ENCODE measurements at regions not wholly inside any gene's neighbourhood (a gene's known extent, or its start where the extent isn't known, plus 50 kb on each side); places are given as distances from the start of the nearest gene placed in this dataset.

DNA sequence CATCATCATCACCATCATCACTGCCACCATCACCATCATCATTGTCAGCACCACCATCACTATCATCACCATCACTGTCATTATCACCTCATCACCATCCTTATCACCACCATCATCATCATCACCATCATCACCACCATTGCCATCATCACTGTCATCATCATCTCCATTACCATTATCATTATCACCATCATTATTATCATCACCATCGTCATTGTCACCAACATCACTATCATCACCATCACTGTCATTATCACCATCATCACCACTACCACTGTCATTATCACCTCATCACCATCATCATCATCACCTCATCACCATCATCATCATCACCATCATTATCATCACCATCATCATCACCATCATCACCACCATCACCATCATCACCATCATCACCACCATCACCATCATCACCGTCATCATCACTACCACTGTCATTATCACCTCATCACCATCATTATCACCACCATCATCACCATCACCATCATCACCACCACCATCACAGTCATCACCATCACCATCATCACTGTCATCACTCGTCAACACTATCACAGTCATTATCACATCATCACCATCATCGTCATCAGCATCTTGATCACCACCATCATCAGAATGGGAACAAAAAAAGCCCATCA is 191.1 kb downstream of the TTLL2 start:
- Histone ChIP-seq H3K36me3 (ENCODE audit: control insufficient read depth, insufficient read depth, low read length) (no peaks in the 10 kb centered on the region), H3K9me3 (ENCODE audit: control insufficient read depth, insufficient read depth, low read length) (no peaks in the 10 kb centered on the region), H3K27me3 (ENCODE audit: control insufficient read depth, insufficient read depth, low read length) (no peaks in the 10 kb centered on the region), H3K4me1 (ENCODE audit: control insufficient read depth, insufficient read depth, low read length) (no peaks in the 10 kb centered on the region), H3K27ac (ENCODE audit: low read depth, low read length) (no peak overlapping the region), H3K4me3 (ENCODE audit: low read depth, low read length) (no peak overlapping the region)
- DNase-seq (ENCODE audit: low read depth in 4 of 6, low spot score in 6 of 6) = no peak
- 57% methylated on average over 3 of the region's 4 CpGs for WGBS (ENCODE audit: insufficient coverage)

DNA sequence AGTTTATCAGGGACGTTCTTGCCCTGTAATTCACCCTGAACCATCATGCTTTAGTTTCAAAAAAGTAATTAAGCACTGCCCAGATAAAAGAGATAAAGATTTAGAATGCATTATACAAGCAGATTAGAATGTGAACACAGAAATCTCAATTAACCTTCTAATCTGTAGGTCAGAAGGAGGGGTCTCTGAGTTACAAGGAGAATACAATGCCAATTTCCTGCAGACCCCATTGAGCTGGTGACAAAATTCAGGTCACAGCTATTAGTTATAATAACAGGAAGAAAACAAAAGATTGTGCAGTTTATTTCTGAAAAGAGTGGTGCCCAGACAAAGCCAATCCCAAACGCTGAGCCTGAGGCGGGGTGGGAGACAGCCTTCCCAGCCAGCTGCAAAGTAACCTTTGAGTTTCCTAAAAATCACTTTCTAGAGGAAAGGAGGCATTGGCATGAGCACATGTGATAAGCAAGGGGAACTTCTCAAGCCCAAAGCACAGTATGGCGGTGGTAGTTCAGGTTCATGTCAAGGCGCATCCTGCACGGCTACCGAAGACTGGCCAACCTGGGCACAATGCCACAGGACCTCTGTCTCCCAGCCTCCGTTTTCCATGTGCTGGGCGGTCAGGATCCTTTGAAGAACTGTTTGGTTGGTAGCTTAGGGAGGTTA is 192.5 kb downstream of the TTLL2 start:
- no peak overlapping the region for H3K27ac ChIP-seq (ENCODE audit: low read depth, low read length)
- no peaks in the 10 kb centered on the region for H3K9me3 ChIP-seq (ENCODE audit: control insufficient read depth, insufficient read depth, low read length)
- WGBS (ENCODE audit: insufficient coverage) = 84% methylated on average over 5 of the region's 9 CpGs
- H3K4me1 ChIP-seq (ENCODE audit: control insufficient read depth, insufficient read depth, low read length) = no peaks in the 10 kb centered on the region
- no peak overlapping the region for H3K4me3 ChIP-seq (ENCODE audit: low read depth, low read length)
- H3K27me3 ChIP-seq (ENCODE audit: control insufficient read depth, insufficient read depth, low read length) = no peaks in the 10 kb centered on the region
- no peaks in the 10 kb centered on the region for H3K36me3 ChIP-seq (ENCODE audit: control insufficient read depth, insufficient read depth, low read length)
- no peak for DNase-seq (ENCODE audit: low read depth in 4 of 6, low spot score in 6 of 6)

DNA sequence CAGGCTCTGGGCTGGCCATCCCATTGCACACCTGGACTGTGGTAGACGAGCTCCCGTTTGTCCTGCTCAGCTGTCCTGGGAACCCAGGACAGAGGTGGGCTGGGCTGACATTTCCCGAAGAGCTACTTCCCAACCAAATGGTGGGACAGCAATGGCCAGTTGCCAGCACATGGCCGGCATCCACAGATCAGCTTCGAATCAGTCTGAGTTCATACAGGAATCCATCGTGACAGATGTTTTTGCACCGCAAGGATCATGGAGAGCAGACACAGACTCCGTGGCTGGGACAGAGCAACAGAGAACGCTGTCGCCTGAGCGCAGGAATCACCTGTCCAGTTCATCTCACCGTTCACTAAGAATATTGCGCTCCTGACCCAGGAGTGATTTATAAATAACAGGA is 198.5 kb downstream of the TTLL2 start:
- Histone ChIP-seq H3K9me3 (ENCODE audit: control insufficient read depth, insufficient read depth, low read length) (peaks cover 1% of the 10 kb centered on the region), H3K27ac (ENCODE audit: low read depth, low read length) (no peak overlapping the region), H3K27me3 (ENCODE audit: control insufficient read depth, insufficient read depth, low read length) (no peaks in the 10 kb centered on the region), H3K4me1 (ENCODE audit: control insufficient read depth, insufficient read depth, low read length) (no peaks in the 10 kb centered on the region), H3K36me3 (ENCODE audit: control insufficient read depth, insufficient read depth, low read length) (no peaks in the 10 kb centered on the region), H3K4me3 (ENCODE audit: low read depth, low read length) (no peak overlapping the region)
- WGBS (ENCODE audit: insufficient coverage) = 93% methylated on average over 13 of the region's 13 CpGs
- DNase-seq (ENCODE audit: low read depth in 4 of 6, low spot score in 6 of 6) = no peak

DNA sequence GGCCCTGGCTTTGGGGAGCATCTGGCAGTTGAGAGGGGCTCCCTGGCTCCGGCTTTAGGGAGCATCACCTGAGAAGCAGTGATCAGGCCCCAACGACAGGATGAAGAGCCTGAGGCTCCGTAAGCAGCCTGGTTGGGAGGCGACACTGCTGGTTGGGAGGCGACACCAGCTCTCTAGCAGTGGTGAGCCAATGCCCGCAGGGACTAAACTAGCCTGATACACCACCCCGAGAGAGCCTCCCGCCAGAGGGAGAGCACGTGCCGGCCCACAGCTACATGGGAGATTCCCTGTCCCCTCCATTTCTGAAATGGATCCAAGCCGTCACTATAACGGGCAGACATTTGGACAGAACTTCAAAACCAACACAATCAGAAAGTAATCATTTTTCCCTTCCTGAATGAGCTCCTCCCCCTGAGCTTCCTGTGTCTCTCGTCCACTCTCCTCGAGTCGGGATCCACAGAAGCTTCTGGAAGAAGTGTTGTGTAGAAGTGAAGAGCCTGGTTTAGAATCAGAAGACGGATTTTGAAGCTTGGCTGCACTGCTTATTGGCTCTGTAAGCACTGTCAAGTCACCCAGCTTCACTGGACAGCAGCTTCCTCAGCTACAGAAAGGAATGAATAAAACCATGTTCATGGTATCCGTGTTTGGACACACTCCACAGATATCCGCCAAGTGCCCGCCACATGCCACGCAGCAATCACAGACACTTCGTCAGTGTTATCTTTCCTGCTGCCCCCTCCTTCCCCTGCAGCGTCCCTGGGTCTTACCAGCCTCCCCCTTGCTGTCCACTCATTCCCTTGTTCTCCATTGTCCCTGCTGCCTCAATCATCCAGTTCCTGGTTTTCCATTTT is 199.6 kb downstream of the TTLL2 start:
- Histone ChIP-seq H3K9me3 (ENCODE audit: control insufficient read depth, insufficient read depth, low read length) (peaks cover 1% of the 10 kb centered on the region), H3K4me3 (ENCODE audit: low read depth, low read length) (no peak overlapping the region), H3K27ac (ENCODE audit: low read depth, low read length) (no peak overlapping the region), H3K36me3 (ENCODE audit: control insufficient read depth, insufficient read depth, low read length) (no peaks in the 10 kb centered on the region), H3K4me1 (ENCODE audit: control insufficient read depth, insufficient read depth, low read length) (no peaks in the 10 kb centered on the region), H3K27me3 (ENCODE audit: control insufficient read depth, insufficient read depth, low read length) (no peaks in the 10 kb centered on the region)
- no peak for DNase-seq (ENCODE audit: low read depth in 4 of 6, low spot score in 6 of 6)
- WGBS (ENCODE audit: insufficient coverage) = 84% methylated on average over 19 of the region's 22 CpGs

DNA sequence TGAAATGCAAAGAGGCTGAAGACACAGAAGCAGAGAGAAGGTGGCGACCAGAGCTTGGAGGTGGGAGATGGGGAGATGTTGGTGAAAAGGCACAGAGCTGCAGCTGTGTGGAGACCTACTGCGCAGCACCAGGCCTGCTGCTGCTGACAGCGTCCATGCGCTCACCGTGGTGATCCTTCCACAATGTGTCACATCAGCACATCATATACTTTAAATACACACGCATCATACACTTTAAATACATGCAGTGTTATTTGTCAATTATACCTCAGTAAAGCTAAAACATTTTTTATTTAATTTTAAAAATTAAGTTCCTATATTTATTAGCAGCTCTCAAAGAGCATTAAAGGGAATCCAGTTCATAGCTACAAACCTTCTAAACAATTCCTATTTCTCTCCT is 200.9 kb downstream of the TTLL2 start:
- peaks cover 1% of the 10 kb centered on the region for H3K9me3 ChIP-seq (ENCODE audit: control insufficient read depth, insufficient read depth, low read length)
- DNase-seq (ENCODE audit: low read depth in 4 of 6, low spot score in 6 of 6) = no peak
- no CpG with 5 or more reads among the region's 6 CpGs for WGBS (ENCODE audit: insufficient coverage)
- no peaks in the 10 kb centered on the region for H3K27me3 ChIP-seq (ENCODE audit: control insufficient read depth, insufficient read depth, low read length)
- no peaks in the 10 kb centered on the region for H3K36me3 ChIP-seq (ENCODE audit: control insufficient read depth, insufficient read depth, low read length)
- H3K4me3 ChIP-seq (ENCODE audit: low read depth, low read length) = no peak overlapping the region
- no peaks in the 10 kb centered on the region for H3K4me1 ChIP-seq (ENCODE audit: control insufficient read depth, insufficient read depth, low read length)
- H3K27ac ChIP-seq (ENCODE audit: low read depth, low read length) = no peak overlapping the region

DNA sequence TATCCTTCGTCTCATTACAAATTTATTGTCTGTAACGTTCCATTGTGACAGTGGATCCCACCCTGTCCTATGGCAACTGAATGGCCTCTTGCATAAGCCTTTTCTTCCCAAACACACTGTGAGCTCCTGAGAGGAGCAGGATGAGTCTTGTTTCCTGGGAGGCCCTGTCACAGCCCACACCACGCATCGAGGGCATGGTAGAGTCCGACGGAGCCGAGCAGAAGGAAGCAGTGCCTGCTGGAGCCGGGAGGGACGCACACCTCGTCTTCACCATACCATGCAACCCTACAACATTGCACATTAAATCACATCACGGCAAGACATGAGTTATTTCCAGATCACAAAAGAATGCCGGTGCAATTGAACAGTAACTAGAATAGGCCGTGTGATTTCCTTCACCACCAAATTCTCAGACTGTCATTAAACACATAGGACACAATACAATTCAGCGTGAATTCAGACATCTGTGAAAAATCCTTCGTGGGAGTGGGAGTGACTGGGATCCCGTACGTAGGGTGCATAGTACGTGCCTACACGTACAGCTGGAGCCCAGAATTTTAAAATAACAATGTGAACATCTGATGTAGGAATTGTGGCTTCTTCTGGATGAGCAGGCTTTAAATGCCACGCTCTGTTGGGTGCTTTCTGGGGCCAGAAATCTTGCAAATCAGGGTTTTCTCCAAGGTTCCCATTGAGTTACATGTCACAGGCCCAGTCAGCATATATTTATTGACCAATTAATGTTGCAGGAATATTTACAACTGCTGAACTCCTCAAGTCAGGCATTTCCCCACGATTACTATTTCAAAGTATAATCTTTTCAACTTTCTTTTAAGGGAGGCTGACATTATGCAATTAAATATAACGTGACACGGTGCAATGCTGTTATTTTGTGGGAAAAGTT is 201.8 kb downstream of the TTLL2 start:
- Histone ChIP-seq H3K9me3 (ENCODE audit: control insufficient read depth, insufficient read depth, low read length) (peaks cover 1% of the 10 kb centered on the region), H3K36me3 (ENCODE audit: control insufficient read depth, insufficient read depth, low read length) (no peaks in the 10 kb centered on the region), H3K27ac (ENCODE audit: low read depth, low read length) (no peak overlapping the region), H3K4me1 (ENCODE audit: control insufficient read depth, insufficient read depth, low read length) (no peaks in the 10 kb centered on the region), H3K27me3 (ENCODE audit: control insufficient read depth, insufficient read depth, low read length) (no peaks in the 10 kb centered on the region), H3K4me3 (ENCODE audit: low read depth, low read length) (no peak overlapping the region)
- 50% methylated on average over 13 of the region's 23 CpGs for WGBS (ENCODE audit: insufficient coverage)
- DNase-seq (ENCODE audit: low read depth in 4 of 6, low spot score in 6 of 6) = no peak

DNA sequence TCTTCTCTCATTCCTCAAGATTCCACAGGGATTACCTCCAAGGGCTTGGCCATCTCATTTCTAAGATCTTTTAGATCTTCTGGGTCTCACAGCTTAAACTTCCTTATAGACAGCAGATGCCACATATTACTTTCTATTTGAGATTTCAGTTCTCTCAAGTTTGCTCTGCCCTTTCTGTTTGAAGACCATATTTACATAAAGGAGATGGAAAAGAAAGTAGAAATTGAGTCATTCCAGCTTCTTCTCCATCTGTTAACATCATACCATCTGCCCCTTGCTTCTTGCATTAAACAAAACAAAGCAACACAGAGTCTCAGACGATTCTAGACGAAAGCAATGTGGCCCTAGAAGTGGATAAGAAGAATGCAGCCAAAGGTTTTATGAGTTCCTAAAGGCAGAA is 203.4 kb downstream of the TTLL2 start:
- DNase-seq (ENCODE audit: low read depth in 4 of 6, low spot score in 6 of 6) = peak in 1 of 6 donors; percentile 68
- no peak overlapping the region for H3K27ac ChIP-seq (ENCODE audit: low read depth, low read length)
- no peaks in the 10 kb centered on the region for H3K36me3 ChIP-seq (ENCODE audit: control insufficient read depth, insufficient read depth, low read length)
- H3K9me3 ChIP-seq (ENCODE audit: control insufficient read depth, insufficient read depth, low read length) = peaks cover 1% of the 10 kb centered on the region
- no peak overlapping the region for H3K4me3 ChIP-seq (ENCODE audit: low read depth, low read length)
- peaks cover 4% of the 10 kb centered on the region for H3K4me1 ChIP-seq (ENCODE audit: control insufficient read depth, insufficient read depth, low read length)
- no peaks in the 10 kb centered on the region for H3K27me3 ChIP-seq (ENCODE audit: control insufficient read depth, insufficient read depth, low read length)
- no CpG with 5 or more reads among the region's 2 CpGs for WGBS (ENCODE audit: insufficient coverage)

DNA sequence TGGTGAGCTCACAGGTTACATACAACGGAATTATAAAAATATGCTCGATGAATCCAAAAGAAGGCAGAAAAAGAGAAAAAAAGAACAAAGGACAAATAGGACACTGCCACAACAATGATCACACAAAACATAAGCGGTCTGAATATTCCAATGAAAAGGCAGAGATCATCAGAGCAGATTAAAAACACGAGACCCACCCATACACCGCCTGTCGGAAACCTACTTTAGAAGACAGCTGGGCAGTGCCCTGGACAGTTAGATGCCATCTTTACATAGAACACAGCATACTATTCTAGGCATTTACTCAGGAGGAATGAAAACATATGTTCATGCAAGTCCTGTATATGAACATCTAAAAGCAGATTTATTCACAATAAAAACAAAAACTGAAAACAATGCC is 204.1 kb downstream of the TTLL2 start:
- DNase-seq (ENCODE audit: low read depth in 4 of 6, low spot score in 6 of 6) = no peak
- Histone ChIP-seq H3K4me1 (ENCODE audit: control insufficient read depth, insufficient read depth, low read length) (peaks cover 4% of the 10 kb centered on the region), H3K4me3 (ENCODE audit: low read depth, low read length) (no peak overlapping the region), H3K27me3 (ENCODE audit: control insufficient read depth, insufficient read depth, low read length) (no peaks in the 10 kb centered on the region), H3K27ac (ENCODE audit: low read depth, low read length) (no peak overlapping the region), H3K9me3 (ENCODE audit: control insufficient read depth, insufficient read depth, low read length) (peaks cover 1% of the 10 kb centered on the region), H3K36me3 (ENCODE audit: control insufficient read depth, insufficient read depth, low read length) (no peaks in the 10 kb centered on the region)
- 94% methylated on average over 3 of the region's 6 CpGs for WGBS (ENCODE audit: insufficient coverage)

All from spinal cord (tissue), 9 donors.